GM19328 (cell line): ENCODE measurements at regions not wholly inside any gene's neighbourhood (a gene's known extent, or its start where the extent isn't known, plus 50 kb on each side); places are given as distances from the start of the nearest gene placed in this dataset.
"Not testable (repeated sequence)": the region's sequence is repeated elsewhere in the genome, so short reads cannot be mapped to it uniquely, and the experiment has no call there.

Experiments used
- ATAC-seq: cut with Tn5 transposase; IDR thresholded peaks from one replicate; pipeline ENCODE4 v1.9.1; 2021; ENCODE audit warnings: mild to moderate bottlenecking, moderate library complexity; ENCODE audit not compliant: unreplicated experiment

- ATAC-seq: not testable (repeated sequence)
Observed at GRCh38 chr15:38797506-38797905, 232.9 kb upstream of the RASGRP1 start.

- not testable (repeated sequence) for ATAC-seq
Observed at GRCh38 chr15:38799202-38799601, 234.6 kb upstream of the RASGRP1 start.

DNA sequence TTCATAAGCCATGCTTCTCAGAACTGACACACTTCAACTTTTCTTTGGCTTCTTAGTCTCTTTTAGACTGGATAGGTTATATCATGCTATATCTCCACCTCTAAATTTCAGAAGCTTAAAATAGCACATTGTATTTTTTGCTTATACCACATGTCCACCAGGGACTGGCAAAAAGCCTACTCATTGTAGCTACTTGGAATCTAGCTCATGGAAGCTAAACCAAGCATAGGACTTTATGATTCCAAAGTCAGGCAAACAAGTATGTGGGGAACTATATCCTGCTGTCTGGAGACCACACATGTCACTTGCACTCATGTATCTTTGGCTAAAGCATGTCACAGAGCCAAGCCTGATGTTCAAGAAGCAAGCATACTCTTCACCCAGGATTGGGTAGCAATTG lies 245.0 kb upstream of the RASGRP1 start:
- no peak for ATAC-seq

DNA sequence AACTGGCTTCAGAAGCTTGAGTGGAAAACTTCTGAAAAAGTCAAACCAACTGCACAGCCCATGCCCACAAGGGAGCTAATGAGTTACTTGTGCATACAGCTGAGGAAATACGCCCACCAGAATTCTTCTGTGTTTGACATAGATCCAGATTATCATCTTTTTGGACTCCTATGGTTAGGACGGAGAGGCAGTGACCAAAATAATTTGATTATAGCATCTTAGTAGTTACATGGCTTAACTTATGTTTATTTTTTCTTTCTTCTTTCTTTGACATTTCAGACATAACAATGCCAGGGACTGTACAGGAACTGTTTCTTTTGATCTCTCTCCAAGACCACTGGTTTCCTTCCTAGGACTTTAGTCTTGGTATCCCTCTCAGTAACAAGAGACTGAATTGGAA lies 246.1 kb upstream of the RASGRP1 start:
- ATAC-seq: no peak

GRCh38 chr15:38814254-38814653 lies 249.6 kb upstream of the RASGRP1 start:
- not testable (repeated sequence) for ATAC-seq

DNA sequence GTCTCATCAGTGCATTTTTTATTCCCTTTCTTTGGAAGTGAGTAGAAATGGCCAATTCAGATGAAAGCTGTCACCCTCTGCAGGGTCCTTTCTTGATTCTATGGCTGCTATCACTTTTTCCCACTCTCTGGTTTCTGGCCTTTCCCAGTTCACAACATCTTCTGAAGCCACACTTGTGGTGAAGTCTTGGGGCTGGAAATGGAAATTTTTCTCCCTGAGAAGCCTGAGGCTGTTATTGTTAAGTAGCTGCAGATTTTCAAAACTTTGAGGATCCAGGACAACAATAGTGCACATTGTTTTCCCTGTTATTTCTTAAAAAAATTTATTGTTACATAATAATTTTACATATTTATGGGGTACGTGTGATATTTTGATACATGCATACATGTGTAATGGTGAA lies 250.3 kb upstream of the RASGRP1 start:
- ATAC-seq: no peak

DNA sequence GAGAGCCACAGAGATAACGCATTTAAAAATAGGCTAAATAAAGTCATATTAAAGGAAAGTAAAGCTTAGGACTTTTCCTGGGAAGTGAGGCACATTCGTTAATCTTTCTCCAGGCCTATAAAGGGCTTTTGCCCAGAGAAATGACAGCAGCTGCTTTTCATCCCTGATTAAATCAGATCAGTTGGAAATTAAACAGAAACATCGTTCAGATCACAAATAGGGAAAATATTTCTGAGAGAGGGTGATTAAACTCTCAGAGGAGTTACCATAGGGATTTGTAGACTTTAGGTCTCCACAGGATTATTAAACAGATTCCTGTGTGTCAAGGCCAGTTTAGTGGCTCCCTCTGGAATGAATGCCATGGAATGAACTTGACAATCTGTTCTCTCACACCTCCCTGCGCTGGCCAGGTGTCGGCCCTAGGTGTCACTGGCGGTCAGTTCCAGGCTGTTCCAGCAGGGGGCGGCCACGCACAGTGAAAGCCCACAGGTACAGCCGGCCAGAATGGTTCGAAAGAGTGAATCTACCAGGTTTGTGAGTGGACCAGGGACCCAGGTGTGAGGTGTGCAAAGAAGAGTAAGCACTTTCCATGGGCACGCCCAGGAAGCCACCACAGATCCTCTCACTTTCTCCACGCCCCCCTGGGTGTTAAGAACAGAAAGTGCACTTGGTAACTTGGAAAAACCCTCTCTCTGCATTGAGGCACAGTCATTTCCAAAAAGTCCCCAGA lies 253.0 kb upstream of the RASGRP1 start:
- ATAC-seq: peak; percentile 87

DNA sequence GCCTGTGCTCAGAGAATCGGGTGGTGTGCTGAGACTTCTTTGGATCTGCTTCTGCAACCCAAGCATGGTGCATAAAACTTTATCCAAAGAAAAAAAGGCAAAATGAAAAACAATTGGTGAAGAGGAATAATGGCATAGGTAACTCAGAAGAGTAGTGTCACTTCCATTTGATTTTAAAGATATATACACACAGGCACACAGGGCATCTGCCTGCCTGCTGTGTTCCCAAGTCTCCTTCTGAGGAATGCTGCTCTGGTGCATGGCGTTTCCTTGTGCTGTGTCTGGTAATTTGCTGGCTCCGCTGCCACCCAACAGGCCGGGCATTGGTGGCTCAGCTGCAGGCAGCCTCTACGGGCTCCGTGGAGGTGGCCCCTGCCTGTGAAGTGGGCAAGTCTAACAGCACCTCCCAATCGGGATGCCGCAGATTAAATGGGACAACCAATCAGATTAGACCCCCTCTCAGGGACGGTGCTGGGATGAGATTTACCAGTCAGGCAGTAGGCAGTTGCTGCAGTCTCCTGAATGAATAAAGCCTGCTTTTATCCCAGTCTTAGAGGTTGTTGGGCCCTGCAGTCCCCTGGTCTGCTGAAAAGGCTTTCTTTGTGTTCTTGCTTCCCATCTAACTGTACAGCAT lies 253.7 kb upstream of the RASGRP1 start:
- no peak for ATAC-seq

DNA sequence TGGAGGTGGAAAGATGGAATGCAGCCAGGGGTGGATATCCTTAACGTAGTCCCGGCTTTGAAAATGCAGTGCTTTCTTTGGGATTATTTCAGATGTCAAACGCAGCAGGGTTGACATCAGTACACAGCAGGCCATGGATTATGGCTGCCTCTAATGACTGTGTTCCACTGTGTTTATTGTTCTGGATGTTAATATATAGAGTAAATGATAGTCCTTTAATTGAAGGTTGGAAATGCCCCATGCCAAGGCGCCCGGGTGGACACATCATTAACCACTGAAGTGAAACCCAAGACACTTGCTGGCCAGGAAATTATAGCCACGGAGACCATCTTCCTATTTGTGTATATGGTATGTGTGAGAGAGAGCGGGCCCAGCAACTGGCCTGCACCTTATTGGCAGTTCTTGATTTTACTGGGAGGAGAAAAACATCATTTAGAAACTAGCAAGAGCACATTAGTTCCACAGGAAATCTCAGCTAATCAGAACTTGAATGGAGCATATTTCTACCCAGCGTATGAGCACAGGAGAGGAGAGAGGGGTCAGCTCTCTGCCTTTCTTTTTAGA lies 254.9 kb upstream of the RASGRP1 start:
- no peak for ATAC-seq

DNA sequence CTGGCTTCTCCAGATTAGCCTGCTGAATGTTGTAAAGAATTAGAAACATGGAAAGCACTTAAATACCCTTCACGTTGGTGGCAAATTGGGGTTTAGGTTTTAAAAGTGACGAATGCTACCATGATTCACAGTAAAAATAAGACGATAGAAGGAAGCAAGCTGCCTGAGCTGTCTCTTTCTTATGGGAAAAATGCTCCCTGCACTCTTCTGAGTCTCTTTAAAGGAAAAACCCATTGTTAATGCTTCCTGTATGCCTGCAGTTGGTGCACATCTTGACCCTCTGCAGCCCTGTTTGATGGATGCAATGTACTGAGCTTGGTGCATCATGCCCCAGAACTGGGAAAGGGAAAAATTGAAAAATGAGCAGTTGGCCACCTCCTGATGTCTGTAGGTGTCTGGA lies 258.6 kb upstream of the RASGRP1 start:
- ATAC-seq: no peak

DNA sequence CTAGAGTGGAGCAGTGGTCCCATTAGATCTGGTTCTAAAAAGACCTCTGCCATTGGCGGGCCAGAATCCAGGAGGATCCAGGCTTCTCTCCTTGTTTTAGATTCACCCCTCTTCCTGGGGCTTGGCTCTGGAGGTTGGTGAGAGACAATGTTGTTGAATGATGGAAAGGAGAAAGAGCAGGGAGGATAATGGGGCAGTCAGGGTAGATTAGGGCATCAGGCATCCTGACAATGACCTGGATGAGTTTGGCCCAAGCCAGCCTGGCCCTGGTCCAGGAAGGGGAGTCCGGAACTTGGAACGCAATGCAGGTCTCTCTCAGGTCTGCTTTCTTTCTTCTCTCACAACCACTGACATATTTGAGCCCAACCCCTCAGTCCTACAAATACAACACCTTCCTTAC lies 260.1 kb upstream of the RASGRP1 start:
- no peak for ATAC-seq

DNA sequence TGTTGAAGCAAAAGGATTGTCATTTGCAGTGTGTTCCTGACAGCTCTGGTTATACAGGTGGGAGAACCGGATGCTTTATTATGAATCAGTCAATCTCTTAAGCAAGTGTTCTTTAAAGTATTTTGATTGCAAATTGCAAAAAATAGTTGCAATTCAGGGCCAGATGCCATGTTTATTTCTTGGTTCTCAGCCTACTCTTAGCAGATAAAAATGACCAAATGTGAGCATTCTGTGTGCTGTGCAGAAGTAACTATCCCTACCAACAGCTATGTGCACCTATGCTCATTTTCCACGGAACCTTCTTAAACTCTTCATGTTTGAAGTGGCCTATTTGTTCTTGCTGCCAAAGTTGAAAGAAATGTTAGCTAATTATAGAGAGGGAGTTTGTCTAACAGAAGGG lies 262.3 kb upstream of the RASGRP1 start:
- ATAC-seq: no peak

DNA sequence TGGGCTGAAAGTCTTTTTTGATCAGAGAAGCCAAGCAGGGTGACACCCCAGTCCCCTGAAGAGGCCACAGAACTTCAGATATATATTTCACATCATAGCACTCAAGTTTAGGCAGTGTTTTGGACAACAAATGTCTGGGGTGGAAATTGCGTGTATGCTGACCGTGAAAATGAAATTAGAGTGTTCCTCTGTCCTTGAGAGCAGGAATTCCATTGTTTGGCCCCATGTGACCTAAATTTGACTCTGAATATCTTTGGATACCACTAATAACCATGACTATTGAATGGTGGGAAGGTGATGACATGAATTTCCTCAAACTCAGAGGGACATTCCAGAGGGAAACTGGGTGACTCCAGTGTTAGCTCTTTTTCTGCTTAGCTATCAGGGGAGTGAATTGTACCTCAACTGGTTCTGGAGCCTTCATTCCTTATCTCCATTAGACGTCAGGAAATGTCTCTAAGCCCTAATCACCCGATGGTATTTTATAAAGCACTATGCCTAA lies 263.5 kb upstream of the RASGRP1 start:
- ATAC-seq: no peak

DNA sequence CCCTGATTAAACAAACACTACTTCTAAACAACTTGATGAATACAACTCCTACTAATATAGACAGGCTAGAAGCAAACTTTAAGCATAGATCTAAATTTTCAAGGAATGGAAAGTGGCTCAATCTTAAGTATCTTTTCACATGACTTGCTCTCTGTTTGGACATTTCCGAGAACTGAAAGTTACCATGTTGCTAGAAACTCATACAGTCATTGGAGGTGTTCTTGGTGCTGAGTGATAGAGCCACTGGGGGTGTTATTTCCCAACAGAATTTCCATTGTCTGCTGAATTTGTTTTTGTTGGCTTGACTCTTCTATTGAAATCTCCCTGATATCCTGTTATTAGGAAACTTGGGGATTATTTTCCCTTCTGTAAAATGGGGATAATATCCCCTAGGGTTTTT lies 264.5 kb upstream of the RASGRP1 start:
- ATAC-seq: no peak

DNA sequence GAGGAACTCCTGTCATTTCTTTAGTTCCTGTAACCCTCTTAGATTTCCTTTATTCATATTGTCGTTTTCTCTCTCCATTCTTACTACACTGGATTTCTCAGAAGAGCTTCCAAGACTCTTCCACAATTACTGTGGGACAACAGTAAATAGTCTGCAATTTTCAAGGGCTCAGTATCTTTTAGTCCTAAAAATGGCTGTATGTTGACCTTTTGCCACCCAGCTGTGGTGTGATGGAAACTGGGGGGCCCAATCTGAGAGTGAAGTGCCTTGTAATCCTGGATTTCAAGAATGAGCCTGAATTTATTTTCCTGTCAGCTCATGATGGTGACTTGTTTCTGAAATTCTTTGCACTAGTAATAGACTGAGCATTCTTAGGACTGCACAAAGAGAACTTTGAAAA lies 277.6 kb upstream of the RASGRP1 start:
- ATAC-seq: no peak

- no peak for ATAC-seq
Observed at GRCh38 chr15:38843051-38843501, 278.5 kb upstream of the RASGRP1 start.

- no peak for ATAC-seq
Observed at GRCh38 chr15:38843736-38844590, 279.3 kb upstream of the RASGRP1 start.

DNA sequence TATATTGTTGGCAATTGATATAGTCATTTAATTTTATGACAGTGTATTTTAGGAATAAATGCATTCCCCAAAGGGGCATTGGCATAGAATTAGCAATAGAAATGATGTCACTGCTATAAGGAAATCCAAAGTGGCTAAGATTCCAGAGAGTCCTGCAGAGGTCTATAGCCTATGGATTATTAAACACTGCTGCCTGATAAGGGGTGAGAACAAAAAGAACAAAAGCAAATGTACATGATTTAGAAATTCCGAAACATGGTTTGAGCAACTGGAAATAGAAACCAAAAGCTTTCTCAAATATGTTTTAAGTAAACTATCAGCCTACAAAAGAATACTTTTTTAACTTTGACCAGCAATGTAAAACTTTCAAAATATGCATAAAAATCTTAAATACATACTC lies 280.1 kb upstream of the RASGRP1 start:
- no peak for ATAC-seq

DNA sequence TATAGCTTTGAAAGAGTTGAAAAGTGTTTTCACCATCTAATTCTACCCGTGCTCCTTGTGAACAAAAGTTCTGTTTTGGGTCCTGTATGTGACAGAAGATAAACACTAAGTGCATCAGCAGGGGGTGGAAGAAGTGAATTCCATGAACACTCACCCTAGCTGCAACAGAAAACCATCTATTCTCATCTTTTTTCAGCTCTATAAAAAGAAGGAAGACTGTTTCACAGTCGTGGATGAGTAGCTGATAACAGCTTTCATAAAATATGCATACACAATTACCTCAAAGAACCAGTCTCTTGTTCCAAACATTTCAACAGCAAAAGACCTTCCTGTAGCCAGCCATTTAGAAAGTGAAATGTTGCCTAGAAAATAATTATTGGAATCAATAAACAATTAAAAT lies 281.7 kb upstream of the RASGRP1 start:
- no peak for ATAC-seq

DNA sequence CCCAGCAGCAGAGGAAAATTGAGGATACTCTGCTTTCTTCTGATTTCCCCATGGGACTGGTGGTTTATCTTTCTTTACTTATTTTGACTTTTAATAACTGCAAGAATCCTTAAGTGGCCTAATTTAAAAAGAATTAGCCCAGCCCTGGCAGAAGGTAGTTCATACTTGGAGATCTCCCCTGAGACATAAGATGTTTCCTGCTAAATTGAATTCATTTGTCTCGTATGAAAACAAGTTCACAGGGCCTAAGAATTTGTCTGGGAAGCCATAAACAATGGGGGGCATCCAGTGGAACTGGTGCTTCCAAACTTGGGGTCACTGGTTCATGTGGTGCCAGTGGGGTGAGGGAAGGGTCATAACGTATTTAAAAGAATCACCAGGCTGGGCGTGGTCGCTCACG lies 283.1 kb upstream of the RASGRP1 start:
- ATAC-seq: no peak

GRCh38 chr15:38849046-38849445 lies 284.4 kb upstream of the RASGRP1 start:
- no peak for ATAC-seq
